Stimulated activated CD4-positive, alpha-beta T cell treated with anti-CD3 and anti-CD28 coated beads, Interleukin-12 subunit alpha, Interleukin-12 subunit beta, amount 100 ng/mL, for 48 hours (primary cell): ENCODE measurements at regions not wholly inside any gene's neighbourhood (a gene's known extent, or its start where the extent isn't known, plus 50 kb on each side); places are given as distances from the start of the nearest gene placed in this dataset.

Source experiments
- DNase-seq, 3 donors: peaks; one replicate each; pipeline ENCODE4 v3.0.0-alpha.2; 2020; ENCODE audit warnings: low read depth in 2 of 3, low spot score in 1 of 3

- no peak for DNase-seq
Observed at GRCh38 chr2:41903474-41904135, 144.2 kb upstream of the PKDCC start.

GRCh38 chr2:41904459-41904858 lies 143.4 kb upstream of the PKDCC start:
- DNase-seq: no peak

- no peak for DNase-seq
Observed at GRCh38 chr2:41905597-41906337, 142.1 kb upstream of the PKDCC start.

GRCh38 chr2:41906338-41906725 lies 141.5 kb upstream of the PKDCC start:
- no peak for DNase-seq

GRCh38 chr2:41907141-41907540 lies 140.7 kb upstream of the PKDCC start:
- no peak for DNase-seq

- DNase-seq: no peak
Observed at GRCh38 chr2:41907771-41908207, 140.0 kb upstream of the PKDCC start.

- DNase-seq: no peak
Observed at GRCh38 chr2:41908349-41908748, 139.5 kb upstream of the PKDCC start.

- no peak for DNase-seq
Observed at GRCh38 chr2:41909584-41909983, 138.2 kb upstream of the PKDCC start.

GRCh38 chr2:41910126-41910525 lies 137.7 kb upstream of the PKDCC start:
- no peak for DNase-seq

- no peak for DNase-seq
Observed at GRCh38 chr2:41911033-41911432, 136.8 kb upstream of the PKDCC start.

- DNase-seq: no peak
Observed at GRCh38 chr2:41912337-41912736, 135.5 kb upstream of the PKDCC start.

GRCh38 chr2:41912776-41913175 lies 135.0 kb upstream of the PKDCC start:
- DNase-seq: no peak

- no peak for DNase-seq
Observed at GRCh38 chr2:41913311-41913710, 134.5 kb upstream of the PKDCC start.

GRCh38 chr2:41913921-41914609 lies 133.8 kb upstream of the PKDCC start:
- DNase-seq: no peak

GRCh38 chr2:41914936-41915335 lies 132.9 kb upstream of the PKDCC start:
- no peak for DNase-seq

GRCh38 chr2:41916177-41916576 lies 131.6 kb upstream of the PKDCC start:
- no peak for DNase-seq

- no peak for DNase-seq
Observed at GRCh38 chr2:41917587-41917986, 130.2 kb upstream of the PKDCC start.

GRCh38 chr2:41919135-41919534 lies 128.7 kb upstream of the PKDCC start:
- no peak for DNase-seq

GRCh38 chr2:41920181-41920580 lies 127.6 kb upstream of the PKDCC start:
- DNase-seq: no peak

- no peak for DNase-seq
Observed at GRCh38 chr2:41920812-41921211, 127.0 kb upstream of the PKDCC start.

GRCh38 chr2:41922177-41922576 lies 125.6 kb upstream of the PKDCC start:
- no peak for DNase-seq

GRCh38 chr2:41923156-41923786 lies 124.5 kb upstream of the PKDCC start:
- DNase-seq: no peak
